ENCODE measurements at regions not wholly inside any gene's neighbourhood (a gene's known extent, or its start where the extent isn't known, plus 50 kb on each side); places are given as distances from the start of the nearest gene placed in this dataset.

GRCh38 chr9:119838210-119838609 is 469.0 kb upstream of the BRINP1 start:
- Histone ChIP-seq H3K4ac (ENCODE audit: low read depth, low read length) (no peak overlapping the region), H3K56ac (ENCODE audit: insufficient read length, low read depth, low read length) (no peak overlapping the region), H3K14ac (ENCODE audit: insufficient read depth, low read length) (no peak overlapping the region), H3T11ph (ENCODE audit: low read length) (no peak overlapping the region), H3K27ac (ENCODE audit: insufficient read length, low read depth, low read length) (no peak overlapping the region), H3K4me2 (ENCODE audit: insufficient read depth, insufficient read length, low read length) (no peak overlapping the region), H3K79me2 (ENCODE audit: insufficient read depth, low read length) (no peaks in the 10 kb centered on the region), H4K5ac (ENCODE audit: insufficient read length, low read depth, low read length) (no peak overlapping the region), H3K23me2 (ENCODE audit: insufficient read length, low read depth, low read length, poor library complexity, severe bottlenecking) (no peaks in the 10 kb centered on the region), H3K9me3 (ENCODE audit: control insufficient read depth, low read depth, low read length) (no peaks in the 10 kb centered on the region), H2BK5ac (ENCODE audit: insufficient read length, low read length) (no peak overlapping the region), H2BK20ac (ENCODE audit: low read depth, low read length, poor library complexity, severe bottlenecking) (no peak overlapping the region), H3K27me3 (ENCODE audit: insufficient read depth, low read length) (no peaks in the 10 kb centered on the region), H2BK15ac (ENCODE audit: low read depth, low read length) (no peak overlapping the region), H3K9ac (ENCODE audit: extremely low read depth, insufficient read length, low read length) (no peak overlapping the region), H4K8ac (replicated peaks; ENCODE audit: insufficient read length, low read depth, low read length) (no peak overlapping the region), H3K4me1 (ENCODE audit: insufficient read depth, low read length) (no peaks in the 10 kb centered on the region), H3K79me1 (ENCODE audit: insufficient read depth, low read depth, low read length, poor library complexity, severe bottlenecking) (no peaks in the 10 kb centered on the region), H4K20me1 (ENCODE audit: control insufficient read depth, insufficient read depth, insufficient read length) (no peaks in the 10 kb centered on the region), H2BK12ac (ENCODE audit: insufficient read length, low read depth, low read length) (no peak overlapping the region), H3K23ac (ENCODE audit: insufficient read length, low read depth, low read length) (no peak overlapping the region), H2AK5ac (ENCODE audit: insufficient read length, low read length) (no peak overlapping the region), H2BK120ac (ENCODE audit: low read depth, low read length, poor library complexity, severe bottlenecking) (no peak overlapping the region), H3K18ac (ENCODE audit: insufficient read length, low read depth, low read length) (no peak overlapping the region), H2AFZ (ENCODE audit: low read length) (no peak overlapping the region), H4K91ac (ENCODE audit: insufficient read length, low read depth, low read length) (no peak overlapping the region)
- no peak for TF ChIP-seq CTCF (conservative IDR thresholded peaks at IDR 0.05)
- no peaks in the 10 kb centered on the region; the same call in 1 of the 2 replicates for H3K27me3 Mint-ChIP-seq (ENCODE audit: low read depth)
- WGBS (ENCODE audit: extremely low coverage, insufficient read length, low lambda C conversion rate) = no CpG with 5 or more reads among the region's 5 CpGs
- H3K4me3 Mint-ChIP-seq = no peak overlapping the region
- peaks cover 20 to 23% of the 10 kb centered on the region in 2 experiments for H3K4me1 Mint-ChIP-seq
- no peak overlapping the region for H3K27ac Mint-ChIP-seq
- DNase-seq = no peak
- H3K36me3 Mint-ChIP-seq (ENCODE audit: insufficient read depth in 1 of 3, low read depth in 3 of 3) = no peaks in the 10 kb centered on the region
- H3K9me3 Mint-ChIP-seq = peaks cover 0 to 2% of the 10 kb centered on the region in 2 experiments; a peak in 1 of 5 replicates

Measured in H9 (cell line).